Panc1 (cell line): ENCODE measurements at regions not wholly inside any gene's neighbourhood (a gene's known extent, or its start where the extent isn't known, plus 50 kb on each side); places are given as distances from the start of the nearest gene placed in this dataset.

ENCODE experiments used
- ATAC-seq: fragments of 200-7000 bp; cut with Tn5 transposase; 2 replicates; pipeline ENCODE4 v1.9.1; 2020; ENCODE audit warnings: mild to moderate bottlenecking, moderate library complexity
- BruUV-seq: library from RNA; stranded (reverse); fragments of 400-500 nt; replicated peaks from 2 replicates; lab custom pipeline; 2021; lab: Mats Ljungman, UMichigan
- CTCF ChIA-PET: fragments of 300-600 bp; sonication (Branson Sonifier 250); formaldehyde crosslinking; loops from one replicate; lab custom pipeline; 2022; ENCODE audit warnings: antibody characterized with exemption; lab: Charles Lee
- POLR2A ChIA-PET: fragments of 300-600 bp; sonication (Branson Sonifier 250); formaldehyde crosslinking; loops from one replicate; lab custom pipeline; 2022; ENCODE audit warnings: antibody characterized with exemption; lab: Charles Lee
- DNase-seq: peaks from one replicate; pipeline ENCODE4 v3.0.0-alpha.2; 2010; ENCODE audit warnings: low read depth, low spot score
- H3K27ac ChIP-seq: 2 replicates; pipeline ENCODE4 v1.5.1; 2011; ENCODE audit warnings: mild to moderate bottlenecking, low read length, inconsistent platforms
- H3K27me3 ChIP-seq: fragments of 200-500 bp; sonication (Bioruptor generic); 2 replicates; pipeline ENCODE4 v1.6.0; 2014; ENCODE audit warnings: low read length, inconsistent platforms; ENCODE audit not compliant: control insufficient read depth, insufficient read depth
- H3K36me3 ChIP-seq: fragments of 200-500 bp; sonication (Bioruptor generic); 2 replicates; pipeline ENCODE4 v1.5.1; 2014; ENCODE audit warnings: inconsistent platforms, mild to moderate bottlenecking, low read length, moderate library complexity; ENCODE audit not compliant: control insufficient read depth, insufficient read depth
- H3K4me1 ChIP-seq: 2 replicates; pipeline ENCODE4 v1.5.1; 2011; ENCODE audit warnings: inconsistent platforms, mild to moderate bottlenecking, low read length, moderate library complexity; ENCODE audit not compliant: control insufficient read depth, insufficient read depth
- H3K4me3 ChIP-seq, 2 experiments: 2 replicates each; pipeline ENCODE4 v1.5.1; 2011 to 2012; ENCODE audit warnings: low read depth in 2 of 2, low read length in 2 of 2, mild to moderate bottlenecking in 2 of 2, inconsistent platforms in 1 of 2, moderate library complexity in 1 of 2
- H3K9me3 ChIP-seq: fragments of 200-500 bp; sonication (Bioruptor generic); 2 replicates; pipeline ENCODE4 v1.5.1; 2014; ENCODE audit warnings: low read depth, mild to moderate bottlenecking, inconsistent platforms, low read length, moderate library complexity; ENCODE audit not compliant: control insufficient read depth, insufficient read depth
- POLR2AphosphoS5 ChIP-seq: IDR thresholded peaks from 2 replicates; pipeline ENCODE4 v1.6.1; 2012; ENCODE audit warnings: mild to moderate bottlenecking, low read depth, low read length, moderate library complexity
- SIN3A ChIP-seq: IDR thresholded peaks from 2 replicates; pipeline ENCODE4 v1.6.1; 2012; ENCODE audit warnings: low read depth, mild to moderate bottlenecking, low read length, moderate library complexity, borderline replicate concordance; ENCODE audit not compliant: insufficient read depth
- TCF7L2 ChIP-seq: IDR thresholded peaks from 2 replicates; pipeline ENCODE4 v1.6.1; 2011; ENCODE audit warnings: mild to moderate bottlenecking, low read depth, low read length, inconsistent platforms
- in situ Hi-C: cut with HindIII; loops from 2 replicates; pipeline ENCODE4 v1.10.0; 2016; ENCODE audit warnings: low sequenced_read_pairs, low pct_unique_long_range_greater_than_20kb
- intact Hi-C: fragments of 100-400 bp; cut with micrococcal nuclease; formaldehyde crosslinking; loops from one replicate; pipeline ENCODE4 v1.10.0; 2022; ENCODE audit not compliant: unreplicated experiment
- TF ChIP-seq, protein P1 (sequence below): fragments of 450-650 bp; IDR thresholded peaks from 2 replicates; pipeline ENCODE4 v1.5.1; 2017; ENCODE audit warnings: mild to moderate bottlenecking
- TF ChIP-seq, protein P2 (sequence below), 2 experiments: IDR thresholded peaks; 2 replicates each; pipeline ENCODE4 v1.6.1; 2011 to 2012; ENCODE audit warnings: low read depth in 2 of 2, control low read depth in 1 of 2, low read length in 1 of 2, mild to moderate bottlenecking in 1 of 2, moderate library complexity in 1 of 2; ENCODE audit not compliant: insufficient read depth in 1 of 2

DNA sequence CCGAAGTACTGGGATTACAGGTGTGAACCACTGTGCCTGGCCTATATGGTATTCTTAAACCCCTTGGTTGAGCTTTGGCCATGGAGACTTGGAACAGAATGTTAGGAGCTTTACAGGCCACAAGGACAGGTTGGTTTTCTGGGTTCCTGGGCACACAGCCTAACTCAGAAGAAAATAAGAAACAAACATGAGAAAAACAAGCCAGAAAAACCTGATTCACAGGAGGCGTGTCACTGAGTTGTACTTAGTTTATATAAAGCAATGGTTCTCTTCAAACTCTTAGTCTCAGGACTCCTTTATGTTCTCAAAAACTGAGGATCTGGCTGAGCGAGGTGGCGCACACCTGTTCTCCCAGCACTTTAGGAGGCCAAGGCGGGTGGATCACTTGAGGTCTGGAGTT lies 125.1 kb upstream of the SPATA13 start:
- no TSS peak for BruUV-seq
- Histone ChIP-seq H3K4me1 (no peaks in the 10 kb centered on the region), H3K9me3 (no peaks in the 10 kb centered on the region), H3K27ac (no peak overlapping the region), H3K36me3 (no peaks in the 10 kb centered on the region), H3K4me3 (no peak overlapping the region), H3K27me3 (no peaks in the 10 kb centered on the region)
- in situ Hi-C loops (no loop called here), intact Hi-C loops (no loop called here)
- ChIA-PET POLR2A (no interaction called here), CTCF (interaction anchor here (0.5 kb wide), 1 partner anchor 192 kb away, joined by 9 read pairs; no protein-coding TSS in a partner anchor)
- no peak for DNase-seq
- TF ChIP-seq POLR2AphosphoS5: no peak
- TF ChIP-seq SIN3A: no peak
- TF ChIP-seq, protein P1, sequence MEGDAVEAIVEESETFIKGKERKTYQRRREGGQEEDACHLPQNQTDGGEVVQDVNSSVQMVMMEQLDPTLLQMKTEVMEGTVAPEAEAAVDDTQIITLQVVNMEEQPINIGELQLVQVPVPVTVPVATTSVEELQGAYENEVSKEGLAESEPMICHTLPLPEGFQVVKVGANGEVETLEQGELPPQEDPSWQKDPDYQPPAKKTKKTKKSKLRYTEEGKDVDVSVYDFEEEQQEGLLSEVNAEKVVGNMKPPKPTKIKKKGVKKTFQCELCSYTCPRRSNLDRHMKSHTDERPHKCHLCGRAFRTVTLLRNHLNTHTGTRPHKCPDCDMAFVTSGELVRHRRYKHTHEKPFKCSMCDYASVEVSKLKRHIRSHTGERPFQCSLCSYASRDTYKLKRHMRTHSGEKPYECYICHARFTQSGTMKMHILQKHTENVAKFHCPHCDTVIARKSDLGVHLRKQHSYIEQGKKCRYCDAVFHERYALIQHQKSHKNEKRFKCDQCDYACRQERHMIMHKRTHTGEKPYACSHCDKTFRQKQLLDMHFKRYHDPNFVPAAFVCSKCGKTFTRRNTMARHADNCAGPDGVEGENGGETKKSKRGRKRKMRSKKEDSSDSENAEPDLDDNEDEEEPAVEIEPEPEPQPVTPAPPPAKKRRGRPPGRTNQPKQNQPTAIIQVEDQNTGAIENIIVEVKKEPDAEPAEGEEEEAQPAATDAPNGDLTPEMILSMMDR: no peak
- no peak for TF ChIP-seq TCF7L2
- TF ChIP-seq, protein P2, sequence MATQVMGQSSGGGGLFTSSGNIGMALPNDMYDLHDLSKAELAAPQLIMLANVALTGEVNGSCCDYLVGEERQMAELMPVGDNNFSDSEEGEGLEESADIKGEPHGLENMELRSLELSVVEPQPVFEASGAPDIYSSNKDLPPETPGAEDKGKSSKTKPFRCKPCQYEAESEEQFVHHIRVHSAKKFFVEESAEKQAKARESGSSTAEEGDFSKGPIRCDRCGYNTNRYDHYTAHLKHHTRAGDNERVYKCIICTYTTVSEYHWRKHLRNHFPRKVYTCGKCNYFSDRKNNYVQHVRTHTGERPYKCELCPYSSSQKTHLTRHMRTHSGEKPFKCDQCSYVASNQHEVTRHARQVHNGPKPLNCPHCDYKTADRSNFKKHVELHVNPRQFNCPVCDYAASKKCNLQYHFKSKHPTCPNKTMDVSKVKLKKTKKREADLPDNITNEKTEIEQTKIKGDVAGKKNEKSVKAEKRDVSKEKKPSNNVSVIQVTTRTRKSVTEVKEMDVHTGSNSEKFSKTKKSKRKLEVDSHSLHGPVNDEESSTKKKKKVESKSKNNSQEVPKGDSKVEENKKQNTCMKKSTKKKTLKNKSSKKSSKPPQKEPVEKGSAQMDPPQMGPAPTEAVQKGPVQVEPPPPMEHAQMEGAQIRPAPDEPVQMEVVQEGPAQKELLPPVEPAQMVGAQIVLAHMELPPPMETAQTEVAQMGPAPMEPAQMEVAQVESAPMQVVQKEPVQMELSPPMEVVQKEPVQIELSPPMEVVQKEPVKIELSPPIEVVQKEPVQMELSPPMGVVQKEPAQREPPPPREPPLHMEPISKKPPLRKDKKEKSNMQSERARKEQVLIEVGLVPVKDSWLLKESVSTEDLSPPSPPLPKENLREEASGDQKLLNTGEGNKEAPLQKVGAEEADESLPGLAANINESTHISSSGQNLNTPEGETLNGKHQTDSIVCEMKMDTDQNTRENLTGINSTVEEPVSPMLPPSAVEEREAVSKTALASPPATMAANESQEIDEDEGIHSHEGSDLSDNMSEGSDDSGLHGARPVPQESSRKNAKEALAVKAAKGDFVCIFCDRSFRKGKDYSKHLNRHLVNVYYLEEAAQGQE (IDR thresholded peaks at IDR 0.05; ENCODE audit: insufficient read depth in 1 of 2, low read depth in 2 of 2, low read length in 1 of 2): no peak
- ATAC-seq: no peak

DNA sequence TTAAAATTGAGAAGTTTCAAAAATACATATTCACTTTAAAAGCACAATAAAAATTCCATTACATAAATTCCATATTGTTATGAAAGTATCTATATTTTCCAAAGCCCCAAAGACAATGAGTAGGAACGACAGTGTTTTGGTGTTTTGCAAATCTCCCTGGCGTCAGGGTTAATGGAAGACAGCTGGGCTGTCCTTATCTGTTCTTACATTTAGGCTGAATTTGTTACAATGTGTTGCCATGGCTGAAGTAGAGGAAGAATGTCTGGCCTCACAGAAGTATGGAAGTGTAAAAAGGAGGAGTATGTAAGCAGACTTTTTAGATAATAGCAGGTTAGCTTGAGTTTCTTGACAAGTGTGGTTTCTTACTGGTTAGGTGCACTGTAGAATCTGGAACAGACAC lies 124.4 kb upstream of the SPATA13 start:
- Histone ChIP-seq H3K27ac (no peak overlapping the region), H3K9me3 (no peaks in the 10 kb centered on the region), H3K4me3 (no peak overlapping the region), H3K4me1 (no peaks in the 10 kb centered on the region), H3K27me3 (no peaks in the 10 kb centered on the region), H3K36me3 (no peaks in the 10 kb centered on the region)
- BruUV-seq: no TSS peak
- no peak for DNase-seq
- ChIA-PET CTCF (no interaction called here), POLR2A (no interaction called here)
- no peak for ATAC-seq
- in situ Hi-C loops (no loop called here), intact Hi-C loops (no loop called here)
- TF ChIP-seq TCF7L2: no peak
- TF ChIP-seq, protein P2 (IDR thresholded peaks at IDR 0.05; ENCODE audit: insufficient read depth in 1 of 2, low read depth in 2 of 2, low read length in 1 of 2): no peak
- TF ChIP-seq SIN3A: no peak
- no peak for TF ChIP-seq POLR2AphosphoS5
- TF ChIP-seq, protein P1: no peak
